AG09319 (cell line): ENCODE measurements at regions not wholly inside any gene's neighbourhood (a gene's known extent, or its start where the extent isn't known, plus 50 kb on each side); places are given as distances from the start of the nearest gene placed in this dataset.

ENCODE experiments used
- DNase-seq: peaks from one replicate; pipeline ENCODE4 v3.0.0-alpha.2; 2010; ENCODE audit warnings: low read depth; ENCODE audit errors: extremely low read depth
- CTCF ChIP-seq: IDR thresholded peaks from 2 replicates; pipeline ENCODE4 v1.5.1; 2011; ENCODE audit warnings: low read depth, mild to moderate bottlenecking, inconsistent platforms, low read length, moderate library complexity

- DNase-seq: no peak
- TF ChIP-seq CTCF: no peak
These were observed 105.4 kb upstream of the MPP7 start for GRCh38 chr10:28408237-28408777.

DNA sequence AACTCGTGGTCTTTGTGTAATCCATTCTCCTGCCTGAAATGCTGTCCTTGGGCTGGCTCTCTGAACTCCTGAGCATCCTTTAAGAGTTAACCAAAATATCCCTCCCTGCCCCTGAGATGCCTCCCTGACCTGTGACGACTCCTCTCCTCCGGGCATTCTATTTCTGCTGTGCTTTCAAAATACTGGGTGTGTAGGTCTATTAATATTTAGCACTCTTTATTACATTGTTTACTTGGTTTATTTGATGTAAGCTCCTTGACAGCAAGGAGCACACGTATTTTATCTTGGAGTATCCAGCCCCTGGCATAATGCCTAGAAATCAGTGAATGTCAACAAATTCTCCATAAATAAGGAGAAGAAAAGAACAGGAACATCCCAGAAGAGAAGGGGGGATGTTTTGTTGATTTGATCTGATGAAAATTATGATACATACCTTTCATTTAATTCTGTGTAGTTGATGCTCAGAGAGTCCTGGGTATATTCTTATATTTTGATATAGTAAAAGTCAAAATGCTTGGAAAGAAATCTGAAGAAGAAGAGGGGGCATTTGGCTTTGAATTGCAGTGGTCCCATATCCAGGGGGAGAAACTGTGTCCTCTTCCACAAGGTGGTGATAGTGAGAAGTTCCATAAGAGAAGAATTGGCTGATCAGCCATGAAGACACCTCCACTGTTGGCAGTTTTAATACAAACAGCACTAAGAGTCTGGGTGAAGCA is 107.7 kb upstream of the MPP7 start:
- TF ChIP-seq CTCF: no peak
- DNase-seq: no peak

DNA sequence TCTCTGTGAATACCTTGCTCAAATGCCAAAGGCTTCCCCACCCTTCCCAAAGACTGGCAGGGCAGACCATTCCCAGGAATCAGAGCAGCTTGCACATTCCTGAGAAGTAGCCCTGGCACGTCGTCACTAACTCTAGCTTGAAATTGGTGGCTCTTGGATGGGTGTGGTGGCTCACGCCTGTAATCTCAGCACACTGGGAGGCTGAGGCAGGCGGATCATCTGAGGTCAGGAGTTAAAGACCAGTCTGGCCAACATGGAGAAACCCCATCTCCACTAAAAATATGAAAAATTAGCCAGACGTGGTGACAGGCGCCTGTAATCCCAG is 108.2 kb upstream of the MPP7 start:
- no peak for TF ChIP-seq CTCF
- no peak for DNase-seq

GRCh38 chr10:28411648-28412047 is 108.8 kb upstream of the MPP7 start:
- DNase-seq: no peak
- TF ChIP-seq CTCF: no peak

DNA sequence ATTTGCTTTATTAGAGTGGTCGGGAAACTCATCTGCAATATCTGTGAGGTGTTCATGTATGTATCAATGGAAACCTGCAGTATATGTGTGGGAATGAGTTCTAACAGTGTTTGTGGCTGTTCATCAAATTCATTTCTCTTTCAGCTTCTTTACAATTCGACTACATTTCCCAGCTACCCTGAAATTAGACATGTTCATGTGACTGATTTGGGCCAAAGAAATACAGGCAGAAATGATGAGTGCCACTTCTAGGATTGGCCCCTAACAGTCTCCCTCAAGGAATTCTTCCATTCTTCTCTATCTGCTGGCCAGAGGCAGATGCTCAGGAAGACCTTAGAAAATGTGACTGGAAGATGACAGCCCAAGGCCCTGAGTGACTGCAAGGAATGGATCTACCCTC is 114.8 kb upstream of the WAC start:
- no peak for DNase-seq

GRCh38 chr10:28425422-28425821 is 107.5 kb upstream of the WAC start:
- DNase-seq: no peak
- no peak for TF ChIP-seq CTCF

More for the DNA sequence above, 114.8 kb upstream of the WAC start:
- TF ChIP-seq CTCF: no peak

- DNase-seq: no peak
- no peak for TF ChIP-seq CTCF
These were observed 106.3 kb upstream of the WAC start for GRCh38 chr10:28426392-28427159.
